GM18858 (cell line): ENCODE measurements at regions not wholly inside any gene's neighbourhood (a gene's known extent, or its start where the extent isn't known, plus 50 kb on each side); places are given as distances from the start of the nearest gene placed in this dataset.
A peak's percentile ranks its signal among the peaks of the same experiment; 100 is the strongest.

ENCODE experiments used
- ATAC-seq: cut with Tn5 transposase; IDR thresholded peaks from one replicate; pipeline ENCODE4 v1.9.1; 2021; ENCODE audit not compliant: unreplicated experiment

DNA sequence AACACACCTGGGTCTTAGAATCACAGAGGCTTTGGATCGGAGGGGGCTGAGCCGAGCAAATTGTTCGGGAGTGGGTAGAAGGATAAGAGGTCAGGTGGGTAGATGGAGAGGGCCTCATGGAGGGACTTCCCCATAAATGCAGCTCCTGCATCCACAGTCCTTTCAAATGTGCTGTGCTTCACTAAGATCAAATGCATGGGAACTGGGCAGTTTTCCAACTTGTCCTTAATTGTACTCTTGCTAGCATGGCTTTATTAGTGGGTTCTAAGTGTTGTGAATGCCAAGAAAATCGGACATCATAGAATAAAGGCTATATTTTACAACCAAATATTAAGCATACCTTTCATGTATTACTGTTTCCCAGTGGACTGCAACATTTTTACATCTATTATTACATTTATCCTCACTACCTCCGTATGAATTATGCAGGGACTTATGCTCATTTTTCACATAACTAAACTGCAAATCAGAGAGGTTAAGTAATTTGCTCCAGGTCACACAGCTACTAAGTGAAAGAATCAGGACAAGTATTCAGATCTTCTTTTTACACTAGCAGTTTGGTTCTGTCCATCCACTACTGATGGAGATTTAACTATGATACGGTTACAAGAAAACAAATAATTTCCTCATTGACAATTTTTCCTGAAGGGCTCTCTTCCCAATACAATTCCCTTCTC lies 174.5 kb upstream of the RUNX1 start:
- no peak for ATAC-seq

GRCh38 chr21:35222541-35222941 lies 173.4 kb upstream of the RUNX1 start:
- peak; percentile 42 for ATAC-seq

- ATAC-seq = no peak
Measured at GRCh38 chr21:35222021-35222420, 172.9 kb upstream of the RUNX1 start.

DNA sequence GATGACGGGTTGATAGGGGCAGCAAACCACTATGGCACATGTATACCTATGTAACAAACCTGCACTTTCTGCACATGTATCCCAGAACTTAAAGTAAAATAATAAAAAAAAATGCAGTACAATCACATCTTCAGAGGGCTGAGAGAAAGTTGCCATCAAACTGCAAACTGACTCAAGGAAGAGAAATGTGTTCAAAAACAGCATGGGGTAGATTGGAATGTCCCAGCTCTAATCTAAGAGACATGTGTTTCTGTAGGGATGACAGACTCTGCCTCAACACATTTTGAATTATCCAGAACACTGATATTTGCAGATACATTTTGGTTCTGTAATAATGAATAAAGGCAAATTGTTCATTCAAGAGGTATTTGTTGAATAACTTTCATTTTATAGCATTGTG lies 171.2 kb upstream of the RUNX1 start:
- ATAC-seq = no peak

DNA sequence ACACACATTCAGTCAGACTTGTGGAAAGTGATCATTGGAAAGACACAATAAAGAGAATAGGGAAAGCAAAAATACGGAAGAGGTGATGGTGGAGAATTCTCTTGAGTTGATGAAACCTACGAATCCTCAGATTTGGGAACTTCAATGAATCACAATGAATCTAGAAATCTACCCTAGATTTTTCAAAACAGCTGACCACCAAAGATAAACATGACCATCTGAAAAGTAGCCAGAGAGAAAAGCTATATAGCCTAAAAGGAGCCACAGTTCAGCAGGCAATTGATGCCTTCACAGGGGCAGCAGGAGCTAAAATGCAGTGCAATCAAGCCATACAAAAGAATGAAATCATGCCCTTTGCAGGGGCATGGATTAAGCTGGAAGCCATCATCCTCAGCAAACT lies 170.6 kb upstream of the RUNX1 start:
- no peak for ATAC-seq

DNA sequence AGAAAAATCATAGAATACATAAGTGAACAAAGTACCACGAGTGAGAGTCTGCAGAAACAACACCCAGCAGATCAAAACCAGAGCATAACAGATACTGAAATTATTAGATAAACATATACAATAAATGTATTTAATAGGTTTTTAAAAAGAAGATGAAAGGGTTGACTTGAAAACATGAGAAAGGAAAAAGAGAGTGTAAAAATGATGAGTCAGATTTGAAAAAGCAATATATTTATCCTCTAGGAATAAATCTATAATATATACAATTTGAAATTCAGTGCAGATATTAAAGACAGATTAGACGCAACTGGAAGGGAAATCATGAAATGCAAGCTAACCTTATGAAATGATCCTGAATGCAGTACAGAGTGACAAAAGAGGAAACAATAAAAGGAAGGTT lies 170.2 kb upstream of the RUNX1 start:
- no peak for ATAC-seq

DNA sequence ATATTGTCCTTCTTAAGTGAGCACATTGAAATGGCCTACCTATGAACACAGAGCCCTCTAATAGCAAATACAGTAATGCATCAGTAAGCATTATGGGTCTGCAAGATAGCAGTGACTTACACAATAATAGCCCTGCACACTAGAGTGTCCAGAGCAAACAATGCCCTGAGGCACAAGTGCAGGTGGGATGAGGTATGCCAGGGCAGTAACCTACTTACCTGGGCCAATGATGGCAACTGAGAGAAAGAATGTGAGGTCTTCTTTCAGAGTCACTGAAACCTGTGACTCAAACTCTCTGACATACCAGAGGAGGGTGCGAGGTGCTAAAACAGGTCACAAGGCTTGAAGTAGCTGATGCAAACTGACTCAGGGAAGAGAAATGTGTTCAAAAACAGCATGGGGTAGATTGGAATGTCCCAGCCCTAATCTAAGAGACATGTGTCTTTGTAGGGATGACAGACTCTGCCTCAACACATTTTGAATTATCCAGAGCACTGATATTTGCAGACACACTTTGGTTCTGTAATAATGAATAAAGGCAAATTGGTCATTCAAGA lies 168.5 kb upstream of the RUNX1 start:
- no peak for ATAC-seq

- ATAC-seq = no peak
Measured at GRCh38 chr21:35216996-35217395, 167.9 kb upstream of the RUNX1 start.

DNA sequence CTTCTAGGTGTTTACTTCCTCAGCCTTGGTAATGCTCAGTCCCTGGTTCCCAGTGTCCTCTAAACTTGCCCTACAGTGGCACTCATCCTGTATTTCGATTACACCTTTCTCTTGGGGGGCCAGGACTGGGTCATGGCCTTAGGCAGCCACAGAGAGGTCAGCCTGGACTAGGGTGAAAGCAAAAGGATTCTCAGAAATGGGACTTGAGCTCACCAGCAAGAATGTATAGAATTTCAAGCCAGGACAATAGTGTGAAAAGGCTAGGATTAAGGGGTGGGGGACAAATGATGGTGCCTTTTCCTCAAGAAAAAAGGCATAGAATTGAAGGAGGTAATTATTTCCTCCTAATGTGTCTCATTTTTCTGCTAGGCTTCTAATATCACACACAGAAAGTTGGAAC lies 166.8 kb upstream of the RUNX1 start:
- ATAC-seq = no peak

GRCh38 chr21:35212393-35213127 lies 163.5 kb upstream of the RUNX1 start:
- no peak for ATAC-seq

DNA sequence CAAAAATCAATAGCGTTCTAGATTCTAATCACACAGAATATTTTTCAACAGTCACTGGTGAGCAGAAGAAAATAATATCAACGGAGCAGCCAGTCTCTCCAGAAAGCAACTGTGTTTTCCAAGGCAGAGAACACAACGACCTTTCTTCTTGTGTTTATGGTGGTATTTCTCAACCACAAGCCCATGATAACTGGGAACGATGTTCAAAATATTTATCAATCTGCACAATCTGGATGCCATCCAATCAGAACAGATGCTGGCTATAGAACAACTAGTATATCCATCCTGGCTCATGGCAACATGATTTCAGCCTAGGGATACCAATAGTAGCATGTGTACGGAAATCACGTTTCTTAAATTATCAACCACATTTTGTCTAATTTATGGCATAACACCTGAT lies 162.7 kb upstream of the RUNX1 start:
- no peak for ATAC-seq

DNA sequence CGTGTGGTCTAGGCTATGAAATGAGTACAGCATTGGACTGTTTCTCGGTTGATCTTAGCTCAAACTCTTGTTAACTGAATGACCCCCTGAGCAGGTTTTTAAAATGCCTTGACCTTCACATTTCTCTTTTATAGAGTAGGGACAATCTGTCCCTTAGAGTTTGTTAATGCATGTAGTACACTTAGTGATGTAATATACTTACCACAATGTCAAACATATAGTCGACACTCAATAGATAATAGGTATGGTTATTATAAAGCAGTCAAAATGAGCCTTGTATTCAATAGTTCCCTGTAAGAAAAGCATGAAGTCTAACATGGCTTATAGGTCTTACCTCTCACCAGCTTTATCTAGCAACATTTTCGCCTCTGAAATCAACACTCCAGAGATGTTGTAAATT lies 161.0 kb upstream of the RUNX1 start:
- ATAC-seq = no peak

DNA sequence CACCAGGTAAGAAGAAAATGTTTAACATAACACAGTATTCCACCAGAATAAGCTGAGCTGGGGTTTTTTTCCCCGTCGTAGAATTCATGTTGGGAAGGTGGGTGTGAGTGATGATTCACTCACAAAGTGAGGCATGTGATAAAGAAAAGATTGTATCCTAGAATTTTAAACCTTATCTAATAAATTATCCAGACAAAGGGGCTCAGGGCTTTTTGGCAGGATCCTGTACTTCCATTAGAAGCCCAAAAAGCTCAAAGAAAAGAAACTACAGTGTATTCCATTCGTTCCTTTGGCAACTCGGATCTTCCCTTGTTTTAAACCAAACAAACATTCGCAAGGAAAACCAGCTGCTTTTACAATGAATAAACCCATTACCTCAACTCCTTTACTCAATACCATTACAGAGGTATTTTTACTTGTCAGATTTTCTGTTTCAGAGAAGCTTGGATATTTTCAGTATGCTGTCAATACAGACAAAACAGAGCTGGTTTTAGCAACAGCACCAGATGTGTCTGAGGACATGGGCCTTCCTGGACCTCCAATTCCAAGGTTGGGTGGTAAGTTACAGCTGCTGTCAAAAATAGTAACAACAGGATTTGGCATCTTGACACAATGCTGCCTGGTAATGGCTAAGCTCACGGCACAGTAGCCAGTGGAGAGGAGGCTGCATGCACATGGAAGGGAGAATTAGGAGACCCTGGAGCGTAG lies 159.9 kb upstream of the RUNX1 start:
- no peak for ATAC-seq

- ATAC-seq = no peak
Measured at GRCh38 chr21:35208104-35208503, 159.0 kb upstream of the RUNX1 start.

GRCh38 chr21:35207322-35207721 lies 158.2 kb upstream of the RUNX1 start:
- ATAC-seq = no peak

GRCh38 chr21:35206141-35207125 lies 157.3 kb upstream of the RUNX1 start:
- ATAC-seq = no peak

DNA sequence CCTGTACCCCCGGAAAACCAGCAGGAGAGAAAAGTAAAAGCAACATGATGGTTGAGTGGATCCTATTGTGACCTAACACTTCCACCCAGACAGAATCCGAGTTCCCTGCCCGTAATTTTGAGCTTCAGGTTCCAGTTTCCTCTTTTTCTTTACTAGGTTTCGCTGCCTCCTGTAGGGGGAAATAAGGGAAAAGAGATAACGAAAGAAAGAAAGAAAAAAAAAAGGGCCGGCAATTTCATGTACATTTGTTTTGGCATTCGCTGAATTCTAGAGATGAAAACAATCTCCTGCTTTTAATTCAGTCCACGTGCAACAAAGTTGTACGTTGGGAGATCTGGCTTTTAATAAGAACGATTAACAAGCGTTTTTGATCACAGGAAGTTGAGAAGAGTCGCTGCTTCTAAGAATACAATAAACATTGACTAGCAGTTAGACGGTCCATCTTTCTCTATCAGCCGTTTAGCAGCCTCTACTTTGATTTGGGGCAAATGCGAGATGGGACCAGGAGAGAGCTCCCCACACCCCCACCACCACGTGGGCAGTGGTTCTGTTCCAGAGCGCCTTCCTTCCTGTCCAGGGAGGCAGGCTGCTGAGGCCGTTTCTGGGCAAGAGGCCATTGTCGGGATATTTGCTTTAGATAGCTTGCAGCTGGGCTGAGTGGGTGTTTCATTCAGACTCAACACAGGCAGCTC lies 155.9 kb upstream of the RUNX1 start:
- ATAC-seq = no peak

DNA sequence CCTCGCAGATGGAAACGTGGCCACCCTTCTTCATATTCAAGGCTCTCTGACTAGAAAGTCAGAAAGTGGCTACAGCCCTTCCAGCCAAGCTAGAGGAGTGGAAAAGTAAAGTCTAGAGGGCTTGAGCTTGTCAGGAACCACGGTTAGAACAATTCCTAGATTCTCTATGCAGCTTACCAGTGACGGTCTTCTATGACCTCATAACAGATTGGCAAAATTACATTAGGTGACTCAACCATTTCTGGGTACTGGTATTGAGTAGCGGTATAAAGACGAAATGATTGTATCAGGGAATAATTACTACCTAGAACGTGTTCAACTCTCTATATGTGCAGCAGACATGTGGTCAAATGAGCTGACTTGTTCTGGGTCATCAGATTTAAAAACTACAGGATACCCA lies 155.0 kb upstream of the RUNX1 start:
- no peak for ATAC-seq

- ATAC-seq = no peak
Measured at GRCh38 chr21:35203093-35203977, 154.2 kb upstream of the RUNX1 start.
